Testis (tissue), 2 donors: ENCODE measurements at regions not wholly inside any gene's neighbourhood (a gene's known extent, or its start where the extent isn't known, plus 50 kb on each side); places are given as distances from the start of the nearest gene placed in this dataset.

ENCODE experiments used
- DNase-seq: peaks from one replicate; pipeline ENCODE4 v3.0.0-alpha.2; 2019
- H3K27ac ChIP-seq, 2 donors: fragments of 200-600 bp; sonication (generic); one replicate each; pipeline ENCODE4 v1.5.1; 2019
- H3K27me3 ChIP-seq: fragments of 200-600 bp; sonication (generic); one replicate; pipeline ENCODE4 v1.5.1; 2019
- H3K36me3 ChIP-seq: fragments of 200-600 bp; sonication (generic); one replicate; pipeline ENCODE4 v1.5.1; 2017; ENCODE audit warnings: low read depth; ENCODE audit errors: missing control alignments
- H3K4me1 ChIP-seq: fragments of 200-600 bp; sonication (generic); one replicate; pipeline ENCODE4 v1.5.1; 2019
- H3K4me3 ChIP-seq, 2 donors: fragments of 200-600 bp; sonication (generic); one replicate each; pipeline ENCODE4 v1.5.1; 2017 to 2019
- H3K9me3 ChIP-seq: fragments of 200-600 bp; sonication (generic); one replicate; pipeline ENCODE4 v1.5.1; 2017
- CTCF ChIP-seq, 3 experiments: fragments of 450-650 bp in 2 of 3; fragments of 200-600 bp in 1 of 3; sonication (generic) in 1 of 3; IDR thresholded peaks; one replicate each; pipeline ENCODE4 v1.5.1; 2016 to 2019; ENCODE audit warnings: antibody characterized with exemption in 3 of 3, mild to moderate bottlenecking in 2 of 3, moderate library complexity in 1 of 3
- POLR2A ChIP-seq: fragments of 450-650 bp; IDR thresholded peaks from one replicate; pipeline ENCODE4 v1.6.1; 2017; ENCODE audit warnings: antibody characterized with exemption, mild to moderate bottlenecking, moderate library complexity
- WGBS, 2 donors: methylation state at CpG; one replicate each; pipeline ENCODE4 v1.1.5; 2018; 5-methylcytosine and 5-hydroxymethylcytosine counted together
- intact Hi-C: fragments of 100-400 bp; cut with DNase I; formaldehyde crosslinking; loops from one replicate; pipeline ENCODE4 v1.15.1; 2023; ENCODE audit warnings: low total_unique reads

- 65 to 77% methylated on average over 2 of the region's 2 CpGs for WGBS, 2 donors
- Histone ChIP-seq H3K36me3 (no peaks in the 10 kb centered on the region), H3K4me3 (no peak overlapping the region), H3K27me3 (no peaks in the 10 kb centered on the region), H3K4me1 (no peaks in the 10 kb centered on the region), H3K27ac (no peak overlapping the region), H3K9me3 (no peaks in the 10 kb centered on the region)
- TF ChIP-seq POLR2A (no peak), CTCF (IDR thresholded peaks at IDR 0.05) (no peak)
- intact Hi-C loops: no loop called here
- no peak for DNase-seq
Observed at GRCh38 chr12:17793854-17794253, 296.1 kb downstream of the RERGL start.

- Histone ChIP-seq H3K36me3 (no peaks in the 10 kb centered on the region), H3K4me1 (no peaks in the 10 kb centered on the region), H3K27ac (no peak overlapping the region), H3K4me3 (no peak overlapping the region), H3K27me3 (no peaks in the 10 kb centered on the region), H3K9me3 (no peaks in the 10 kb centered on the region)
- TF ChIP-seq POLR2A: no peak
- TF ChIP-seq CTCF (IDR thresholded peaks at IDR 0.05): no peak
- no peak for DNase-seq
- intact Hi-C loops: loop anchor here (5.0 kb wide), 1 partner anchor 94 kb away; no protein-coding TSS in a partner anchor
Observed at GRCh38 chr12:17778242-17778641, 311.8 kb downstream of the RERGL start.

GRCh38 chr12:17763366-17763765, 326.6 kb downstream of the RERGL start:
- no peak for DNase-seq
- intact Hi-C loops: no loop called here
- TF ChIP-seq CTCF (IDR thresholded peaks at IDR 0.05): no peak
- TF ChIP-seq POLR2A: no peak
- Histone ChIP-seq H3K27ac (no peak overlapping the region), H3K4me3 (no peak overlapping the region), H3K27me3 (no peaks in the 10 kb centered on the region), H3K4me1 (no peaks in the 10 kb centered on the region), H3K36me3 (no peaks in the 10 kb centered on the region), H3K9me3 (no peaks in the 10 kb centered on the region)
- 72 to 89% methylated on average over 4 of the region's 4 CpGs for WGBS, 2 donors

- H3K27me3 ChIP-seq: no peaks in the 10 kb centered on the region
- DNase-seq: no peak
- no peaks in the 10 kb centered on the region for H3K36me3 ChIP-seq
- H3K4me1 ChIP-seq: no peaks in the 10 kb centered on the region
- intact Hi-C loops: no loop called here
- no peak overlapping the region for H3K27ac ChIP-seq
- no peaks in the 10 kb centered on the region for H3K9me3 ChIP-seq
- 78 to 90% methylated on average over 8 of the region's 8 CpGs for WGBS, 2 donors
- TF ChIP-seq CTCF (IDR thresholded peaks at IDR 0.05) (no peak), POLR2A (no peak)
- no peak overlapping the region for H3K4me3 ChIP-seq
Observed at GRCh38 chr12:17759982-17760381, 330.0 kb downstream of the RERGL start.
